WERI-Rb-1 (cell line): ENCODE measurements at regions not wholly inside any gene's neighbourhood (a gene's known extent, or its start where the extent isn't known, plus 50 kb on each side); places are given as distances from the start of the nearest gene placed in this dataset.

Source experiments
- DNase-seq: peaks from one replicate; pipeline ENCODE4 v3.0.0-alpha.2; 2020
- H3K27ac ChIP-seq: fragments of 250-450 bp; sonication (Bioruptor Pico); 2 replicates; pipeline ENCODE4 v1.5.1; 2020; ENCODE audit warnings: mild to moderate bottlenecking, moderate library complexity
- H3K27me3 ChIP-seq: fragments of 250-450 bp; sonication (Bioruptor Pico); 2 replicates; pipeline ENCODE4 v1.5.1; 2021; ENCODE audit warnings: mild to moderate bottlenecking, low read depth, moderate library complexity; ENCODE audit not compliant: insufficient read depth, severe bottlenecking
- H3K36me3 ChIP-seq: fragments of 250-450 bp; sonication (Bioruptor Pico); 2 replicates; pipeline ENCODE4 v1.5.1; 2020; ENCODE audit warnings: mild to moderate bottlenecking, moderate library complexity
- H3K4me3 ChIP-seq: 2 replicates; pipeline ENCODE4 v1.5.1; 2011; ENCODE audit warnings: low read depth, mild to moderate bottlenecking, control low read depth, low read length
- H3K9me3 ChIP-seq: fragments of 250-450 bp; sonication (Bioruptor Pico); 2 replicates; pipeline ENCODE4 v1.5.1; 2021; ENCODE audit warnings: mild to moderate bottlenecking, moderate library complexity; ENCODE audit not compliant: severe bottlenecking
- CTCF ChIP-seq: IDR thresholded peaks from 2 replicates; pipeline ENCODE4 v1.5.1; 2011; ENCODE audit warnings: low read depth, mild to moderate bottlenecking, control low read depth, inconsistent platforms, low read length

- Histone ChIP-seq H3K4me3 (no peak overlapping the region), H3K36me3 (no peaks in the 10 kb centered on the region), H3K9me3 (no peaks in the 10 kb centered on the region), H3K27me3 (peaks cover 18% of the 10 kb centered on the region), H3K27ac (no peak overlapping the region)
- TF ChIP-seq CTCF = no peak
- DNase-seq = no peak
Observed at GRCh38 chr4:108256538-108256937, 87.8 kb upstream of the LEF1 start.

GRCh38 chr4:108255203-108255747, 86.5 kb upstream of the LEF1 start:
- Histone ChIP-seq H3K36me3 (no peaks in the 10 kb centered on the region), H3K4me3 (no peak overlapping the region), H3K9me3 (no peaks in the 10 kb centered on the region), H3K27ac (no peak overlapping the region), H3K27me3 (peaks cover 10% of the 10 kb centered on the region)
- TF ChIP-seq CTCF = no peak
- DNase-seq = no peak

GRCh38 chr4:108249397-108249796, 80.7 kb upstream of the LEF1 start:
- no peak for DNase-seq
- Histone ChIP-seq H3K27me3 (peaks cover 6% of the 10 kb centered on the region), H3K27ac (no peak overlapping the region), H3K36me3 (no peaks in the 10 kb centered on the region), H3K4me3 (no peak overlapping the region), H3K9me3 (no peaks in the 10 kb centered on the region)
- no peak for TF ChIP-seq CTCF

GRCh38 chr4:108247387-108248049, 78.8 kb upstream of the LEF1 start:
- DNase-seq = no peak

GRCh38 chr4:108244606-108245005, 75.9 kb upstream of the LEF1 start:
- no peaks in the 10 kb centered on the region for H3K36me3 ChIP-seq
- H3K27me3 ChIP-seq = peaks cover 6% of the 10 kb centered on the region
- TF ChIP-seq CTCF = no peak
- H3K9me3 ChIP-seq = no peaks in the 10 kb centered on the region
- DNase-seq = no peak
- no peak overlapping the region for H3K4me3 ChIP-seq
- H3K27ac ChIP-seq = no peak overlapping the region

More at GRCh38 chr4:108247387-108248049, 78.8 kb upstream of the LEF1 start:
- H3K27ac ChIP-seq = no peak overlapping the region
- no peak for TF ChIP-seq CTCF
- H3K27me3 ChIP-seq = no peaks in the 10 kb centered on the region
- H3K36me3 ChIP-seq = no peaks in the 10 kb centered on the region
- H3K9me3 ChIP-seq = no peaks in the 10 kb centered on the region
- no peak overlapping the region for H3K4me3 ChIP-seq

GRCh38 chr4:108240366-108240765, 71.6 kb upstream of the LEF1 start:
- Histone ChIP-seq H3K9me3 (no peaks in the 10 kb centered on the region), H3K4me3 (no peak overlapping the region), H3K27ac (no peak overlapping the region), H3K27me3 (peaks cover 6% of the 10 kb centered on the region), H3K36me3 (no peaks in the 10 kb centered on the region)
- TF ChIP-seq CTCF = no peak
- no peak for DNase-seq
